HUES64 (cell line): ENCODE measurements at regions not wholly inside any gene's neighbourhood (a gene's known extent, or its start where the extent isn't known, plus 50 kb on each side); places are given as distances from the start of the nearest gene placed in this dataset.

ENCODE experiments used
- H3K27ac ChIP-seq: 2 replicates; pipeline ENCODE4 v1.7.0; 2013; ENCODE audit warnings: low read depth, low read length, inconsistent platforms
- H3K27me3 ChIP-seq: 2 replicates; pipeline ENCODE4 v1.6.1; 2013; ENCODE audit warnings: mild to moderate bottlenecking, low read length; ENCODE audit not compliant: insufficient read depth
- H3K36me3 ChIP-seq: 2 replicates; pipeline ENCODE4 v1.6.1; 2013; ENCODE audit warnings: mild to moderate bottlenecking, low read length; ENCODE audit not compliant: insufficient read depth
- H3K4me1 ChIP-seq: 2 replicates; pipeline ENCODE4 v1.6.1; 2013; ENCODE audit warnings: mild to moderate bottlenecking, low read length, moderate library complexity; ENCODE audit not compliant: insufficient read depth
- H3K4me3 ChIP-seq: 2 replicates; pipeline ENCODE4 v1.5.1; 2013; ENCODE audit warnings: mild to moderate bottlenecking, low read length, moderate library complexity
- H3K9ac ChIP-seq: 2 replicates; pipeline ENCODE4 v1.6.1; 2013; ENCODE audit warnings: mild to moderate bottlenecking, low read depth, low read length
- H3K9me3 ChIP-seq: 2 replicates; pipeline ENCODE4 v1.6.1; 2013; ENCODE audit warnings: low read depth, low read length; ENCODE audit not compliant: insufficient read depth
- WGBS: fragments of 150-250, 120-280 bp; methylation state at CpG from one replicate; pipeline ENCODE4 v1.1.7; 2013; ENCODE audit warnings: missing lambda C conversion rate; 5-methylcytosine and 5-hydroxymethylcytosine counted together

- no peaks in the 10 kb centered on the region for H3K27me3 ChIP-seq
- H3K27ac ChIP-seq: no peak overlapping the region
- H3K9ac ChIP-seq: no peak overlapping the region
- no peaks in the 10 kb centered on the region for H3K9me3 ChIP-seq
- H3K36me3 ChIP-seq: no peaks in the 10 kb centered on the region
- no peak overlapping the region for H3K4me3 ChIP-seq
- H3K4me1 ChIP-seq: no peaks in the 10 kb centered on the region
- 89% methylated on average over 3 of the region's 3 CpGs for WGBS
Observed at GRCh38 chr14:34241185-34241711, 220.8 kb downstream of the SPTSSA start.

DNA sequence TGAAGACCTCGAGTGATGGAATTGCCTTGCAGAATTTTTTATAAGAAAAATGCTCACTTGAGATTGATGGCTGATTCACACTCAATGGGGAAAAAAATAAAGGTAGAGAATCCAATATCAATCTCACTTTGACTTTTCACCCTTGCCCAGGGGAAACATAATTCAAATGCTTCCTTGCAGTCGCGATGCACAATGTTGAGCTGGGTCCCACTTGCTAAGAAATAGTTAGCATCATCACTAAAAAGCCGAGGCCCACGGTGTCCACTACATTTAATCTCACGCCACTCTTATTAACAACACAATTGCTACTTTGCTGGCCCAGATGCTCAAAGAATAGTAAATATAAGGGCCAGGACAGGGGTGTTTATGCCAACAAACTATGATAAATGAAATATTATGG, 223.4 kb downstream of the SPTSSA start:
- H3K4me1 ChIP-seq: no peaks in the 10 kb centered on the region
- WGBS: 95% methylated on average over 6 of the region's 6 CpGs
- no peak overlapping the region for H3K4me3 ChIP-seq
- H3K27ac ChIP-seq: no peak overlapping the region
- H3K9me3 ChIP-seq: no peaks in the 10 kb centered on the region
- H3K36me3 ChIP-seq: no peaks in the 10 kb centered on the region
- no peak overlapping the region for H3K9ac ChIP-seq
- no peaks in the 10 kb centered on the region for H3K27me3 ChIP-seq

- no peak overlapping the region for H3K9ac ChIP-seq
- no peak overlapping the region for H3K27ac ChIP-seq
- H3K36me3 ChIP-seq: no peaks in the 10 kb centered on the region
- 72% methylated on average over 2 of the region's 2 CpGs for WGBS
- H3K9me3 ChIP-seq: no peaks in the 10 kb centered on the region
- no peak overlapping the region for H3K4me3 ChIP-seq
- H3K4me1 ChIP-seq: no peaks in the 10 kb centered on the region
- H3K27me3 ChIP-seq: no peaks in the 10 kb centered on the region
Observed at GRCh38 chr14:34237677-34238076, 224.4 kb downstream of the SPTSSA start.

DNA sequence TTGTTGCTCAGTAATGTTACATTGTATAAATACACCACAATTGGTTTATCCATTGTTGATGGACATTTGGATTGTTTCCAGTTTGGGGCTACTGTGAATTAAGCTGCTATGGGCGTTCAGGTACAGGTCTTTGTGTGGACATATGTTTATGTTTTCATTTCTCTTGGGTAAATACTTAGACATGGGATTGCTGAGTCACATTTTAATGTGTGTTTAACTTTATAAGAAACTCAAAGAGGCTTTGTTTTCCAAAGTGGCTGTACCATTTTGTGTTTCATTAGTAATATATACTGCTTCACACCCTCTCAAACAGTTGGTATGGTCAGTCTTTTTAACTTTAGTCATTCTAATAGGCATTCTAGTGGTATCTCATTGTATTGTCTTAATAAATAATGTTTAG, 225.0 kb downstream of the SPTSSA start:
- H3K4me1 ChIP-seq: no peaks in the 10 kb centered on the region
- no peak overlapping the region for H3K27ac ChIP-seq
- no peak overlapping the region for H3K9ac ChIP-seq
- H3K27me3 ChIP-seq: no peaks in the 10 kb centered on the region
- H3K4me3 ChIP-seq: no peak overlapping the region
- H3K9me3 ChIP-seq: no peaks in the 10 kb centered on the region
- WGBS: 71% methylated on average over 1 of the region's 1 CpG
- no peaks in the 10 kb centered on the region for H3K36me3 ChIP-seq

- H3K9me3 ChIP-seq: no peaks in the 10 kb centered on the region
- no peak overlapping the region for H3K27ac ChIP-seq
- H3K9ac ChIP-seq: no peak overlapping the region
- no peak overlapping the region for H3K4me3 ChIP-seq
- H3K4me1 ChIP-seq: no peaks in the 10 kb centered on the region
- H3K36me3 ChIP-seq: no peaks in the 10 kb centered on the region
- H3K27me3 ChIP-seq: no peaks in the 10 kb centered on the region
- WGBS: 76% methylated on average over 5 of the region's 5 CpGs
Observed at GRCh38 chr14:34235643-34236300, 226.3 kb downstream of the SPTSSA start.

GRCh38 chr14:34234258-34234657, 227.8 kb downstream of the SPTSSA start:
- no peak overlapping the region for H3K9ac ChIP-seq

GRCh38 chr14:34233619-34234018, 228.4 kb downstream of the SPTSSA start:
- Histone ChIP-seq H3K36me3 (no peaks in the 10 kb centered on the region), H3K9me3 (no peaks in the 10 kb centered on the region), H3K27ac (no peak overlapping the region), H3K4me3 (no peak overlapping the region), H3K9ac (no peak overlapping the region), H3K27me3 (no peaks in the 10 kb centered on the region), H3K4me1 (no peaks in the 10 kb centered on the region)
- WGBS: 93% methylated on average over 1 of the region's 1 CpG

More at GRCh38 chr14:34234258-34234657, 227.8 kb downstream of the SPTSSA start:
- no peaks in the 10 kb centered on the region for H3K9me3 ChIP-seq
- no peaks in the 10 kb centered on the region for H3K4me1 ChIP-seq
- no peak overlapping the region for H3K27ac ChIP-seq
- no peaks in the 10 kb centered on the region for H3K27me3 ChIP-seq
- no peaks in the 10 kb centered on the region for H3K36me3 ChIP-seq
- 83% methylated on average over 1 of the region's 2 CpGs for WGBS
- H3K4me3 ChIP-seq: no peak overlapping the region

DNA sequence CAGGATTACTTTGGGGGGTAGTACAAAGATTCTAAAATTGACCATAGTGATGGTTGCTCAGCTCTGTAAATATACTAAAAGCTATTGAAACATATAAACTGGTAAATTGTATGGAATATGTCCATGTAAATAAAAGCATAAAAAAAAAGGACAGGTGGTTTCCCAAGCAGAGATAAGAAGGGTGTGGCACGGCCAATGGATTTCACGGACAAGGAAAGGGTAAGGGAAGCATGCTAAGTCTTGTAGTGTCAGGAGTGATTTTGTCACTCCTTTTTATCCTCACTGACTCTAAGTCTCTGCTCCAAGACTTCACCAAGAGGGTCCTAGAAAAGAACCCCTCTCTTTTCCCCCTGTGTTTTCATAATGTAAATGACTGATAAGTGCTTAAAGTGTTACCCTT, 229.2 kb downstream of the SPTSSA start:
- WGBS: 91% methylated on average over 2 of the region's 2 CpGs
- H3K27ac ChIP-seq: no peak overlapping the region
- H3K9ac ChIP-seq: no peak overlapping the region

GRCh38 chr14:34231626-34232025, 230.4 kb downstream of the SPTSSA start:
- no peak overlapping the region for H3K4me3 ChIP-seq

More for the DNA sequence above, 229.2 kb downstream of the SPTSSA start:
- Histone ChIP-seq H3K4me3 (no peak overlapping the region), H3K4me1 (no peaks in the 10 kb centered on the region), H3K36me3 (no peaks in the 10 kb centered on the region), H3K9me3 (no peaks in the 10 kb centered on the region), H3K27me3 (no peaks in the 10 kb centered on the region)

GRCh38 chr14:34229140-34229539, 232.9 kb downstream of the SPTSSA start:
- Histone ChIP-seq H3K36me3 (no peaks in the 10 kb centered on the region), H3K27me3 (peaks cover 5% of the 10 kb centered on the region), H3K9me3 (no peaks in the 10 kb centered on the region), H3K4me1 (no peaks in the 10 kb centered on the region; the same call in 1 of the 2 replicates), H3K9ac (no peak overlapping the region), H3K4me3 (no peak overlapping the region), H3K27ac (no peak overlapping the region)
- 96% methylated on average over 7 of the region's 7 CpGs for WGBS

More at GRCh38 chr14:34231626-34232025, 230.4 kb downstream of the SPTSSA start:
- Histone ChIP-seq H3K27me3 (peaks cover 5% of the 10 kb centered on the region), H3K36me3 (no peaks in the 10 kb centered on the region), H3K9me3 (no peaks in the 10 kb centered on the region), H3K27ac (no peak overlapping the region), H3K9ac (no peak overlapping the region), H3K4me1 (no peaks in the 10 kb centered on the region)
- 94% methylated on average over 5 of the region's 5 CpGs for WGBS

GRCh38 chr14:34228650-34228976, 233.4 kb downstream of the SPTSSA start:
- H3K9me3 ChIP-seq: no peaks in the 10 kb centered on the region
- H3K36me3 ChIP-seq: no peaks in the 10 kb centered on the region
- peaks cover 5% of the 10 kb centered on the region for H3K27me3 ChIP-seq
- no peak overlapping the region for H3K4me3 ChIP-seq
- no peak overlapping the region for H3K9ac ChIP-seq
- whole genome bisulfite sequencing: 91% methylated on average over 5 of the region's 5 CpGs
- H3K27ac ChIP-seq: no peak overlapping the region
- no peaks in the 10 kb centered on the region; the same call in 1 of the 2 replicates for H3K4me1 ChIP-seq
